Activated T-cell treated with anti-CD3 and anti-CD28 coated beads for 1 hour (primary cell): ENCODE measurements at regions not wholly inside any gene's neighbourhood (a gene's known extent, or its start where the extent isn't known, plus 50 kb on each side); places are given as distances from the start of the nearest gene placed in this dataset.

Experiments used
- DNase-seq: peaks from one replicate; pipeline ENCODE4 v3.0.0-alpha.2; 2020; ENCODE audit warnings: low read depth

DNA sequence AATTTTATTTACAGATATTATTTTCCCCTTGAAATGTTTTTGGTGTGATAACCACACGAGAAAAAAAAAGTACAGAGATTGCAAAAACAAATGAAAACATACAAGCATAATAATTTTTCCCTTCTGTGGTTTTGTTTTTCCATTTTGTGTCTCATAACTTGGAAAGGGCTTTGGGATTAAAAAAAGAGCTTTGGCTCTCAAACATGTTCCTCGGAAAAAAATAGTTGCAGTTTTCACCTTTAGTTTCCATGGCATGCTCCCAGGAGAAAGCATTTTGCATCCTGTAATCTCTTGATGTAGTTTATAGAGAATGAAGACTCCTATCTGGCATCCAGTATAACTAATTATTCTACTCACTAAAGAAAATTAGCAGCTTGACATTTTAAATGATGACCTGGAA lies 362.1 kb upstream of the PDGFD start:
- no peak for DNase-seq

- DNase-seq, result no peak
Observed at GRCh38 chr11:104525416-104525815, 361.5 kb upstream of the PDGFD start.

- DNase-seq, result no peak
Observed at GRCh38 chr11:104524254-104524653, 360.3 kb upstream of the PDGFD start.

- no peak for DNase-seq
Observed at GRCh38 chr11:104523611-104524010, 359.7 kb upstream of the PDGFD start.

- no peak for DNase-seq
Observed at GRCh38 chr11:104522650-104523049, 358.7 kb upstream of the PDGFD start.

DNA sequence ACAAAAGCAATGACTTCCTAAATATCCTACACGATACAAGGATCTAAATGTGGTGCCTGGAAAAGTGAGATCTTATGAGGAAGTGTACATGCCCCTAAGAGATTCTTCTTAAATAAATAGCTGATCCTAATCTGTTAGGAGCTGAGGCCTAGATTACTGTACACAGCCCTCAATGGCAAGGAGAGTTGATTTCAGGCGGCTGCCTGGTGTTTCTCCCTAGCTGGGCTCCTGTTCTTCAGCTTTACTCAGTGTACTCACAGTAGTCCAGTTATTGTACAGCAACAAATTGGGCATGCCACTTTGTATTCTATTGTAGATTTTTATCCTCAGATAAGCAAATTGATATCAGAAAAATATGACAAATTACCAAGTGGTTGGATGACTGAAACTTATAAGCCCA lies 358.2 kb upstream of the PDGFD start:
- no peak for DNase-seq

DNA sequence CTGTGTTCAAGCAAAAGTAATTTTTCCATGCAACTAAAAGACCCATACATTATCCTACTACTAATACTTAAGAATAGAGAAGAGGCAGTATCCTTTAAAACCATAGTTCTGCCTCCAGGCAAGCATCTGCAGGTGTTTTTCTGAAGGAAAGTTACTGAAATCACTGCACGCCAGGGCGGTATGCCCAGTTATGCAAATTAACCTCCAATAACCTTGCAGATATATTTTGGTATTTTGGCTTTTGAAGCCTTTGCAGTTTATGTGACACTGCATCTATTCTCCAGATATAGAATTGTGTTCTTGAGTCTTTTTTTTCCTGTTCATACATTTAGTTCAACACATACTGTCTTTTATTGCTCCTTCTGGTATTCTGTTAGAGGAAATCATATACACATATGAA lies 346.2 kb upstream of the PDGFD start:
- no peak for DNase-seq

DNA sequence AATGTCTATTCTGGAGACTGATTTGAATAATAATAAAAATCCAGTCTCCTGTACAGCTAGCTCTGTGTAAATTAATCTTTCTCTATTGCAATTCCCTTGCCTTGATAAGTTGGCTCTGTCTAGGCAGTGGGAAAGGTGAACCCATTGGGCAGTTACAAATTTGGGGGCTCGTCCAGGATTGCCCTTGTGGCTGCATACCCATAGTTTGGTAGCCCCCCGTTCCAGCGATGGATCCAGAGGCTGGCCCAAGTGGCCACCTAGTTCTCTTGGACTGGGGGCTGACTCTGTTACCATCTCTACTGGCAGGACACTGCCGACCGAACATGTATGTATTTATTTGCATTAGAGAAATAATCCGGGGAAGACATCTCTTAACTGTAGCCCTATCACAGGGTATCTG lies 326.2 kb upstream of the PDGFD start:
- DNase-seq, result no peak

- no peak for DNase-seq
Observed at GRCh38 chr11:104488561-104488960, 324.6 kb upstream of the PDGFD start.

DNA sequence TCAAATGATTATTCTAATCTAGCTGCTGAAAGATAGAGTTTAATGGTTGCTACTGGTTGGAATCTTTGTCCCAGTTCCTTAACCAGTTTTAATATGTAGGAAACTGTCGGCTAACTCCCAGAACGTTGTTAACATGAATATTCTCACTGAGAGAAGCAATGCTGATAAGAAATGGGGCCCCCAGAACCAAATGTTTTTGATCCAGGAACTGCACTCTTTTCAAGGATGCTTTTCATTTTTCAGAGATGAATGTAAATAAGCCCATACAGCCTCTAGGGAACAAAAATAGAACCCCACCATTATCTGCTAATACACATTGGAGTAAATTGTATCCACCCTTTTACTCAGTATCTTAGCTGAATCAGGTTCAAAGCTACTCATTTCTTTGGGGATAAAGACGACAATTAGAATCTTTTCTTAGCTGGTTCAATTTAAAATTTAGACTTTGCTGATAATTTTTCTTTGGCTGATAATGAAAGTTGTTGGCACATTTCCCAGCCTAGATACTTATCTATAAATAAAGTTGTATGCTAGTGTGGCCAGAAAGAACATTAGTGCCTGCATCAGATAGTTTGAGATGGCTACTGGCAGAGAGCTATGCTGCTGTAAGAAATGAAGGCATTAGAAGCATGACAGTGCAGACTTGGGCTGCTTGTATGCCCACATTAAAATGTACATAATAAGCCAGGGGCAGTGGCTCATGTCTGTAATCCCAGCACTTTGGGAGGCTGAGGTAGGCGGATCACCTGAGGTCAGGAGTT lies 323.3 kb upstream of the PDGFD start:
- DNase-seq, result no peak

GRCh38 chr11:104484804-104485554 lies 321.0 kb upstream of the PDGFD start:
- DNase-seq, result no peak

DNA sequence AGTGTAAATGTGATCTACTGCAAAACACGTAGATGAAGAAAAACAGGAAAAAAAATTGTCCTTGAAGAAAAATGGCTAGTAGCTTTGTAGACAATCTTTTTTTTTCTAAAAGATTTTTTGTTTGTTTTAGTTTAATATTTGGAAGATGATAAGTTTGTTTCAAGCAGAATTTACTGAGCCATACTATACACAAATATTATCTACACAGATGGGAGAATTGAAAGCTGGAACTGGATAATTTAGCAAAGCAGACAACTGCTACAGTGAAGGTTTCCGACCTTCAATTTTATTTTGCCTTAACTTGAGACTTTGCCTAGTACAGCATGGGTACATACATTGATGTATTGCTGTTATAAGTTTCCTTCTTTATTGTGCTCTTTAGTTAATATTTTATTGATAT lies 313.0 kb upstream of the PDGFD start:
- no peak for DNase-seq

GRCh38 chr11:104476454-104476853 lies 312.5 kb upstream of the PDGFD start:
- DNase-seq, result no peak

GRCh38 chr11:104467404-104467803 lies 303.5 kb upstream of the PDGFD start:
- no peak for DNase-seq

- no peak for DNase-seq
Observed at GRCh38 chr11:104465321-104465720, 301.4 kb upstream of the PDGFD start.

DNA sequence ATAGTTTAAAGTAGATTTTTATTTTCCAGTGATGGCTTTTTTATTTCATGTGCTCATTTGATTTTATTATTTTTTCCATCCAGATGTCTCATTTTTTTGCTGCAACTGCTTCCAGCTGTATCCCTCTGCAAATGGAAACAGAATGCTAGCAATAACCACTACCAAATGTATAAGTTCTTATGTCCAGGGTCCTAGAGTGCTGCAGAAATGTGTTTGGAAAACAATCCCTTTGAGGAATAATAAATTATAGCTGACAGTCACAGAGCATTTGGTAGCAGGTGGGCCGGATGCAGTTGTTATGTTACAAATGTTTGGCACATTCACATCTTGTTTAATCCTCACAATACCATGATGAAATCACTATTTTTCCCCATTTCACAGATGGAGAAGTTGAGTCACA lies 300.7 kb upstream of the PDGFD start:
- DNase-seq, result no peak

DNA sequence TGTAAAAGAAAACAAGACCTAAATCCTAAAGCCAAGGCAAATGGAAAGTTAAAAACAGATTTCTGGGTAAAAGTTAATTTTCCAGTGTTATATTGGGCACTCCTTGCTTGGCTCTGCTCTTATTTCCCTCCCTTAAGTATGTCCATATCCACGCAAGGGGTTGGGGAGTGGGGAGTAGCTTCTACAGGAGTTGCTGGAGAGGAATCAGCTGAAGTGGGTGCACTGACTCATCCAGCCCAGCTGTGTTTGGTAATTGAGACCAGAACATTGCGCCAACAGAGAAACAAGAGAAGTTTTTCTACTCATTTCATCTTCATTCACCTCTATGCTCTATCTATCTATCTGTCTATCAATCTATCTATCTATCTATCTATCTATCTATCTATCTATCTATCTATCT lies 298.4 kb upstream of the PDGFD start:
- DNase-seq, result no peak

DNA sequence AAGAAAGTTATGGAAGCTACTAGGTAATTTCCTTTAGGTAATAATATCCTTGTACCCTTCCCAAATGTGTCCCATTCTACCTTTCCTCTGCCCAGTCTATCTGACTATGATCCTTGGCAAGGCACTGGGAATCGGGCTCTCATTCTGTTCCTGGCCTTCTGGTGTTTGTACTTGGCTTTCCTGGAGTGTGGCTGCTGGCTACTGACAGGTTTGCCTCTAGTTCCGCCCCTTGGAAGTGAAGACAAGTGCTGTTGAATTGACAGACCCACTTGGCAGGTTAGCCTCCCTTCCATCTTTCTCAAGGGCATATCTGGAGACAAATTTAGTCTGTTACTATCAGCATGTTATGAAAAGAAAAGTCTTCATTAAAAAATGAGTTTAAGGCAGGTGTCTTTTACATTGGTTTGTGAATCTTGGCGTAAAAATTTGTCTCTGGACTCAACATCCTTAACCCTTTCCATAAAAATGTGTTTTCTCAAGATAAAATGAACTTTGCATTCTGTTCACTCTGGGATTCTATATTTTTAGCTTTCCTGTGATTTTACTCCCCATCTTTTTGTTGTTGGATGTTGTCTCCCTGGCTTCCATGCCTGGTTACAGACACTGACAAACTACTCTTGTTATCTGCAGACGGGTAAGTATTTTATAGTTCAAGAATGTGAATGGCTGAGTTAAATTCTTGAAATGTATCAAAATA lies 287.4 kb upstream of the PDGFD start:
- no peak for DNase-seq

DNA sequence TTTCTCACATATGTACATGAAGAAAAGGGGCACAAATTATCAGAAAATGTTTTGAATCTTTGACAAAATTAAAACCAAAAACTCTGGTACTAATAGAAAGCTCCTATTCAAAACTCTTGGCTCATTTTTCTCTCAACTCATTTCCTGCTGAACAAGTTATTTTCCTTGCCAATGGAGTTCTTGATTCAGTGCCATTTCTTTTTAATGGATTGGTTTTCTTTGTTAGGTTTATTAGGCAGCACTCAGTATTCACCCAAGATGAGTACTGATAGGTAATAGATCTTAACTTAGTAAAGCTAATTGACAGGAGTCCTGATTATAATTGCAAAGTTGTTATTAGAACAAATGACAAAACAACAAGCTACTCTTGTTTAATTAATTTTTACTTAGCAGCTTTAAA lies 279.4 kb upstream of the PDGFD start:
- no peak for DNase-seq

- DNase-seq, result no peak
Observed at GRCh38 chr11:104442321-104442720, 278.4 kb upstream of the PDGFD start.

- no peak for DNase-seq
Observed at GRCh38 chr11:104435494-104435893, 271.5 kb upstream of the PDGFD start.

DNA sequence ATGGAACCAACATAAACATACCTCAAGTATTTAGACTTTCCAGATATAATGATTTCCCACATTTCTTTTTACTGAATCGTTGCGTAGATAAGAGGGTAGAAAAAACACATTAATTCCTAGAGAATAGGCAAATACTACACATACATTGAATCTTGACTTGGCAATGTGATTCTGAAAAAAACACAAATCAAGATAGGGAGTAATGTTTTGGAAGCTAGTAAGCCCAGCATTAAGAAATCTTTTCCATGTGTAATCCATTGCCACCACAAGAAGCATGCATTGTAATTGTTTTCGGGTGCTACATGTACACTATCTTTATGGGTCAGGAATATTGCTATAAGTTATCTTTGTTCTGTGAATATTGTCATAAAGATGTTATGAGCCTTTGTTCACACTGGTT lies 269.8 kb upstream of the PDGFD start:
- no peak for DNase-seq

DNA sequence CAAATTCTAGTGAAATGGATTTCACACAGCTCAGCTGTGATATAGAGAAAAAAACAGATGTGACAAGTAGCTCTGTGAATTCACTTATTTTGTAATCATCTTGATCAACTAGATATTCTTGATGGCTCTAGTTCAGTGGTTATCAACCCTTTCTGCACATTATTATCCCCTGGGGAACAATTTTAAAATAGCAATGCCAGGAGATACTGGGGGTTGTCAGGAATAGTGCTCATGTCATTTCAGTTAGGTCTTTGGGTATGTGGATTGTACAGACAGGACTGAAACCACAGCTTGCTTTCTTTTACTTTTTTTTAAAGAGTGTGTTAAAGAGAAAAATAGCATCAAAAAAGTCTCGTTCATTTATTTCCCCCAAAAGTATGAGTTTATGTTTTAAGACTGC lies 269.0 kb upstream of the PDGFD start:
- DNase-seq, result no peak
